ENCODE measurements at regions not wholly inside any gene's neighbourhood (a gene's known extent, or its start where the extent isn't known, plus 50 kb on each side); places are given as distances from the start of the nearest gene placed in this dataset.

DNA sequence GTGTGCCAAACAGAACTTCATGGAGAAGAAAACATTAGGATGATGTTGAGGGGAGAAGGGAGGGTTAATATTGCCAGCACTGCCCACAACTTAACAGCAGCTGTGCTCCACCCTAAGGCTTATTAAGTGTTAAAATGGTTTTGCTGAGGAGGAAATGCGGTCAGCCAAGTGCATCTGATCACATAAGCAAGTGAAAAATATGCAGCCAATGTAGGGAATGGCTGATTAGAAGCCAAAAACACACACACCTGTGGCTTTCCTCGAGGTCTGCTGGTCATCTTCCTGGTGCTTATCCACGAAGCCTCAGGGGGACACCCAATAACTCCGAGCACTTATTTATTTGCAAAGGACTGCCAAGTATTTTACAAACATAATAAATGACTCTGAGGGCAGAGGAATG, 66.3 kb upstream of the GPR45 start:
- TF ChIP-seq, protein P1, sequence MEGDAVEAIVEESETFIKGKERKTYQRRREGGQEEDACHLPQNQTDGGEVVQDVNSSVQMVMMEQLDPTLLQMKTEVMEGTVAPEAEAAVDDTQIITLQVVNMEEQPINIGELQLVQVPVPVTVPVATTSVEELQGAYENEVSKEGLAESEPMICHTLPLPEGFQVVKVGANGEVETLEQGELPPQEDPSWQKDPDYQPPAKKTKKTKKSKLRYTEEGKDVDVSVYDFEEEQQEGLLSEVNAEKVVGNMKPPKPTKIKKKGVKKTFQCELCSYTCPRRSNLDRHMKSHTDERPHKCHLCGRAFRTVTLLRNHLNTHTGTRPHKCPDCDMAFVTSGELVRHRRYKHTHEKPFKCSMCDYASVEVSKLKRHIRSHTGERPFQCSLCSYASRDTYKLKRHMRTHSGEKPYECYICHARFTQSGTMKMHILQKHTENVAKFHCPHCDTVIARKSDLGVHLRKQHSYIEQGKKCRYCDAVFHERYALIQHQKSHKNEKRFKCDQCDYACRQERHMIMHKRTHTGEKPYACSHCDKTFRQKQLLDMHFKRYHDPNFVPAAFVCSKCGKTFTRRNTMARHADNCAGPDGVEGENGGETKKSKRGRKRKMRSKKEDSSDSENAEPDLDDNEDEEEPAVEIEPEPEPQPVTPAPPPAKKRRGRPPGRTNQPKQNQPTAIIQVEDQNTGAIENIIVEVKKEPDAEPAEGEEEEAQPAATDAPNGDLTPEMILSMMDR (IDR thresholded peaks at IDR 0.05), result no peak
- TF ChIP-seq POLR2A (IDR thresholded peaks at IDR 0.05), result no peak

Data from vagina (tissue), 2 donors.